ENCODE measurements at regions not wholly inside any gene's neighbourhood (a gene's known extent, or its start where the extent isn't known, plus 50 kb on each side); places are given as distances from the start of the nearest gene placed in this dataset.

GRCh38 chr15:68526784-68527183, 52.0 kb upstream of the CORO2B start:
- no peak for TF ChIP-seq CTCF (conservative IDR thresholded peaks at IDR 0.05)
- TF ChIP-seq ZFX (IDR thresholded peaks at IDR 0.05), result no peak
